Activated naive CD4-positive, alpha-beta T cell treated with anti-CD3 and anti-CD28 coated beads for 36 hours (primary cell): ENCODE measurements at regions not wholly inside any gene's neighbourhood (a gene's known extent, or its start where the extent isn't known, plus 50 kb on each side); places are given as distances from the start of the nearest gene placed in this dataset.
"Not testable (repeated sequence)": the region's sequence is repeated elsewhere in the genome, so short reads cannot be mapped to it uniquely, and the experiment has no call there.

Experiments used
- CTCF ChIA-PET: fragments of 350-600 bp; sonication (Branson Sonifier 250); formaldehyde crosslinking; loops from one replicate; lab custom pipeline; 2021; ENCODE audit warnings: antibody characterized with exemption; lab: Charles Lee
- DNase-seq: peaks from one replicate; pipeline ENCODE4 v3.0.0-alpha.2; 2020
- H3K27ac Mint-ChIP-seq: one replicate; pipeline ENCODE4 v1.8.0; 2021; ENCODE audit warnings: mild to moderate bottlenecking, mixed read lengths
- H3K27me3 Mint-ChIP-seq: one replicate; pipeline ENCODE4 v1.8.0; 2021; ENCODE audit warnings: low read depth, mixed read lengths
- H3K36me3 Mint-ChIP-seq: one replicate; pipeline ENCODE4 v1.8.0; 2021; ENCODE audit warnings: low read depth, mixed read lengths
- H3K4me1 Mint-ChIP-seq: one replicate; pipeline ENCODE4 v1.8.0; 2021; ENCODE audit warnings: low read depth, mixed read lengths
- H3K4me3 Mint-ChIP-seq: one replicate; pipeline ENCODE4 v1.8.0; 2021; ENCODE audit warnings: mild to moderate bottlenecking, moderate library complexity, mixed read lengths
- H3K9me3 Mint-ChIP-seq: one replicate; pipeline ENCODE4 v1.8.0; 2021; ENCODE audit warnings: mixed read lengths
- intact Hi-C: fragments of 100-400 bp; cut with micrococcal nuclease; formaldehyde crosslinking; loops from one replicate; pipeline ENCODE4 v1.15.1; 2023

DNA sequence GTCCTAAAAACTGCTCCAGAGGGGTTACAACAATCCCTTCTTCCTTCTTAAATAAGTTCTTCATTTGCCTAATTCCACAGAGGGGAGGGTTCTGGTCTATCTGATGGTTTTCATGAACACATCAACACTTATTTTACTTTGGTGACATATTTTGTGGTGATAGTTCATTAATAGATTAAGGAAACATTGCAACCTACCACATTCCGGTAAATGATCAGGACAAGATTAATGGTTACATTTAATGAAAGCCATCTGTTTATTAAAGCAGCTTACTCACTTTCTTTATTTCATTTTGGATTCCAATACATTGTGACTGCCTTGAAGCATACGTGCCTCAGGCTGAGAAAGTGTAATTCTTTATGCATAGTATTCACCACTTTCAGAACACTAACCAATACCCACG lies 101.0 kb downstream of the SKIDA1 start:
- Mint-ChIP-seq H3K9me3 (peaks cover 2% of the 10 kb centered on the region), H3K27ac (no peak overlapping the region), H3K4me1 (no peaks in the 10 kb centered on the region), H3K4me3 (no peak overlapping the region), H3K36me3 (no peaks in the 10 kb centered on the region), H3K27me3 (no peaks in the 10 kb centered on the region)
- CTCF ChIA-PET: no interaction called here
- intact Hi-C loops: no loop called here
- DNase-seq: no peak

DNA sequence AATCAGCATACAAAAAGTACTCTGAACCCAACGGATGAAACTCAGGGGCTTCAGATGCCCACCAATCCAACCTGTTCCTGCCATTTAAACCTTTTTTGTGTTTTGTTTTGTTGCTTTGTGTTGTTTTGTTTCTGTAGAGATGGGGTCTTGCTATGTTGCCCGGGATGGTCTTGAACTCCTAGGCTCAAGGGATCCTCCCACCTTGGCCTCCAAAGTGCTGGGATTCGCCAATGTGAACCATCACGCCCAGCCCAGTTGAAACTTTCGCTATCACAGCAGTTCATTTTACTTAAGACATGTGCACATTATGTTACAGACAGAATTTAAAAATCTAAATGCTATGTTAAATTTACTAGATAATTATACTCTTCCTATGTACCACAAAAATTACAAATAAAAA lies 101.6 kb downstream of the SKIDA1 start:
- CTCF ChIA-PET: no interaction called here
- no peak overlapping the region for H3K4me3 Mint-ChIP-seq
- no peaks in the 10 kb centered on the region for H3K27me3 Mint-ChIP-seq
- H3K9me3 Mint-ChIP-seq: peaks cover 2% of the 10 kb centered on the region
- no peaks in the 10 kb centered on the region for H3K4me1 Mint-ChIP-seq
- no peaks in the 10 kb centered on the region for H3K36me3 Mint-ChIP-seq
- H3K27ac Mint-ChIP-seq: no peak overlapping the region
- intact Hi-C loops: no loop called here
- no peak for DNase-seq

DNA sequence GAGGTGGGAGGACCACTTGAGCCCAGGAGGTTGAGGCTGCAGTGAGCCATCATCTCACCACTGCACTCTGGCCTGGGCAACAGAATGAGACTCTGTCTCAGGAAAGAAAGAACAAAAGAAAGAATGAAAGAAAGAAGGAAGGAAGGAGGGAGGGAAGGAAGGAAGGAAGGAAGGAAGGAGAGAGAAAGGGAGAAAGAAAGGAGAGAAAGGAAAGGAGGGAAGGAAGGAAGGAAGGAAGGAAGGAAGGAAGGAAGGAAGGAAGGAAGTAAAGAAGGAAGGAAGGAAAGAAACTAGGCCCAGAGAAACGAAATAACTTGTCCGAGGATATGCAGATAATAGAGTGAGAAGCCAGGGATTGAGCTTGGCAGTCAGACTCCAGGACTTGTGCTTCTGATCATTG lies 102.1 kb downstream of the SKIDA1 start:
- H3K9me3 Mint-ChIP-seq: peaks cover 2% of the 10 kb centered on the region
- H3K27ac Mint-ChIP-seq: no peak overlapping the region
- no peaks in the 10 kb centered on the region for H3K36me3 Mint-ChIP-seq
- intact Hi-C loops: no loop called here
- no peak for DNase-seq
- H3K4me1 Mint-ChIP-seq: no peaks in the 10 kb centered on the region
- no peaks in the 10 kb centered on the region for H3K27me3 Mint-ChIP-seq
- H3K4me3 Mint-ChIP-seq: no peak overlapping the region
- CTCF ChIA-PET: no interaction called here

DNA sequence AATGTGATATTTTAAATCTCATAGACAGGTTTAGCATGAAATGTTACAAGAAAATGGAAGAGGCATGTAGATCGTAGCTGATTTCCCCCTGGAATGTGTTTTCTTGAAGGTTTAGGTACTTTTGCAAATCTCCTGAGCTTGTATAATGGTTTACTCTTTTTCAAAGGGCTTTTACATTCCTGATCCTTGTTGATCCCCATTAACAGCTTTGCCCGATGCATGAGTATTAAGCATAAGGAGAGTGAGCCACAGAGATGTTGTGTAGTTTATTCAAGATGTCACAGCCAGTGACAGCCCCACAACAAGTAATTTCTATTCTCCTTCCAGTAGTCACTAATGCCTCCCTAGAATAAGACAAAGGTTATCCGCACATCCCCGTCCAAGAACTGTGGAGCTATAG lies 103.7 kb downstream of the SKIDA1 start:
- no peaks in the 10 kb centered on the region for H3K36me3 Mint-ChIP-seq
- no peak overlapping the region for H3K4me3 Mint-ChIP-seq
- H3K9me3 Mint-ChIP-seq: no peaks in the 10 kb centered on the region
- DNase-seq: no peak
- CTCF ChIA-PET: interaction anchor here (0.6 to 1.2 kb wide), 2 partner anchors 21 to 144 kb away, joined by 3 to 4 read pairs; no protein-coding TSS in a partner anchor
- intact Hi-C loops: no loop called here
- H3K4me1 Mint-ChIP-seq: no peaks in the 10 kb centered on the region
- no peaks in the 10 kb centered on the region for H3K27me3 Mint-ChIP-seq
- no peak overlapping the region for H3K27ac Mint-ChIP-seq

DNA sequence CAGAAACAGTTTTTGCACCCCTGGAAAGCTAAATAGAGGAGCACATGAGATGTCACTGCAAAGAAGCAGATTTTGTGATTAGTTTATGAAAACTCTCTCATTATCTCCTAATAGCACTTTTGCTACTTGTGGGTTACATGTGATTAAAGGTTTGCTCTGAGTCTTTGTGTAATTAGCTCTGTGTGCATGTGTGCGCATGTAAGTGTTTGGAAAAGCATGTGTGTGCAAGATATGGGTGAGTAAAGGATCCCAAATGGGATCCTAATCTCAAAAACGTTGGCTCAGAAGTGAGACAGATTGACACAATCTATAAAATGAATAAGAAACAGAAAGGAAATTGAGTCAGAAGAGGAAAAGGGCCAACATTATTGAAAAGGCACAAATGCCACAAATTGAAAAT lies 104.5 kb downstream of the SKIDA1 start:
- intact Hi-C loops: no loop called here
- H3K4me3 Mint-ChIP-seq: no peak overlapping the region
- no peaks in the 10 kb centered on the region for H3K9me3 Mint-ChIP-seq
- no peak for DNase-seq
- no peaks in the 10 kb centered on the region for H3K36me3 Mint-ChIP-seq
- CTCF ChIA-PET: interaction anchor here (0.6 to 1.2 kb wide), 3 partner anchors 22 to 405 kb away, joined by 3 to 4 read pairs (median 3); no protein-coding TSS in a partner anchor
- no peaks in the 10 kb centered on the region for H3K27me3 Mint-ChIP-seq
- no peak overlapping the region for H3K27ac Mint-ChIP-seq
- H3K4me1 Mint-ChIP-seq: no peaks in the 10 kb centered on the region

DNA sequence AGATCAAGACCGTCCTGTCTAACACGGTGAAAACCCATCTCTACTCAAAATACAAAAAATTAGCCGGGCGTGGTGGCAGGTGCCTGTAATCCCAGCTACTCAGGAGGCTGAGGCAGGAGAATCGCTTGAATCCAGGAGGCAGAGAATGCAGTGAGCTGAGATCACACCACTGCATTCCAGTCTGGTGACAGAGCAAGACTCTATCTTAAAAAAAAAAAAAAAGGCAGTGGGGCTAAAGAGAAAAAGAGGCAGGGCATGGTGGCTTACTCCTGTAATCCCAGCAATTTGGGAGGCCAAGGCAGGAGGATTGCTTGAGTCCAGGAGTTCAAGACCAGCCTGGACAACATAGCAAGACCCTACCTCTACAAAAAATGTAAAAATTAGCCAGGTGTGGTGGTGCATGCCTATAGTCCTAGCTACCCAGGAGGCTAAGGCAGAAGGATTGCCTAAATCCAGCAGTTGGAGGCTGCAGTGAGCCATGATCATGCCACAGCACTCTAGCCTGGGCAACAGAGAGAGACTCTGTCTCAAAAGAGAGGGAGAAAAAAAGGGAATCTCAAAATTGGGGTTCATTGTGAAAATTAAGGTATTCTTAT lies 106.4 kb downstream of the SKIDA1 start:
- DNase-seq, H3K4me3 Mint-ChIP-seq, intact Hi-C loops, H3K36me3 Mint-ChIP-seq, H3K27me3 Mint-ChIP-seq, H3K4me1 Mint-ChIP-seq, H3K9me3 Mint-ChIP-seq, H3K27ac Mint-ChIP-seq: not testable (repeated sequence)
- CTCF ChIA-PET: interaction anchor here (0.6 kb wide), 1 partner anchor 1255 kb away, joined by 3 read pairs; no protein-coding TSS in a partner anchor

DNA sequence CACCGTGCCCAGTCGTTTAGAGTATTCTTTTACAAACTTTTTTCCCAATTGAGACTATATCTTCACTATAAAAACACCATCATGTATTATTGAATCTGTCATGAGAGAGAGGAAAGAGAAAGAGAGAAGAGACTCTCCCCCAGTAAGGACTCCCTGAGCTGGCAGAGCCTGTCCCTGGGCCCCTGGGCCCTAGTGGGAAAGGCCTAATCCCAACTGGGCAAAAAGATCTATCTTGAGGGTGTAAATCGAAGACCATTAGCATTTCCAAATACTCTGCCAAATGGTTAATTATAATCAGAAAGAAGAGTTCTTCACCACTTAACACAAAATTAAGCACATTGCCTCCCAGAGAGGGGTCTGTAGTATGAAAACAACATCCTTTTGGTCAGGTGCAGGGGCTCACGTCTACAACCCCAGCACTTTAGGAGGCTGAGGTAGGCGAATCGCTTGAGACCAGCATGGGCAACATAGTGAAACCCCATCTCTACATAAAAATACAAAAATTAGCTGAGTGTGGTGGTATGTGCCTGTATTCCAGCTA lies 108.2 kb downstream of the SKIDA1 start:
- Mint-ChIP-seq H3K4me3 (no peak overlapping the region), H3K27ac (no peak overlapping the region), H3K9me3 (no peaks in the 10 kb centered on the region), H3K36me3 (no peaks in the 10 kb centered on the region), H3K27me3 (peaks cover 2% of the 10 kb centered on the region), H3K4me1 (no peaks in the 10 kb centered on the region)
- intact Hi-C loops: no loop called here
- no peak for DNase-seq
- CTCF ChIA-PET: no interaction called here

DNA sequence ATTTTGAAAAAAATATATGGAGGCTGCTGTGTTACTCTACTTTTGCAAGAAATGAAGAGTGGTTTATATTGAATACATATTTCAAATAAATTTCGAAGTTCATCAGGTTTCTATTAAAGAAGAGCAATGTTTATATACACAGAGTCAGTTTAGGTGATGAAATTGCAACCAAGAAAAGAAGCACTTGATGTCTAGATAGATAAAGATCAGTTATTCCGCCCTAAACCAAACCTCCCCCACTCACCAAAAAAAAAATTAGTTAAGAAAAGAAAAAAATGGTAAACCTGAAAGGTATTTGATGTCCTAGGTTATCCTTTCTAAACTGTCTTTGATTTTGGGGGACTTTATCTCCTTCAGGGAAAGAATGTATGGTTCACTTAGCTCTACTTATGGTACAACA lies 111.8 kb downstream of the SKIDA1 start:
- H3K4me3 Mint-ChIP-seq: no peak overlapping the region
- no peaks in the 10 kb centered on the region for H3K9me3 Mint-ChIP-seq
- DNase-seq: no peak
- no peaks in the 10 kb centered on the region for H3K36me3 Mint-ChIP-seq
- no peak overlapping the region for H3K27ac Mint-ChIP-seq
- CTCF ChIA-PET: no interaction called here
- peaks cover 2% of the 10 kb centered on the region for H3K27me3 Mint-ChIP-seq
- intact Hi-C loops: no loop called here
- no peaks in the 10 kb centered on the region for H3K4me1 Mint-ChIP-seq

DNA sequence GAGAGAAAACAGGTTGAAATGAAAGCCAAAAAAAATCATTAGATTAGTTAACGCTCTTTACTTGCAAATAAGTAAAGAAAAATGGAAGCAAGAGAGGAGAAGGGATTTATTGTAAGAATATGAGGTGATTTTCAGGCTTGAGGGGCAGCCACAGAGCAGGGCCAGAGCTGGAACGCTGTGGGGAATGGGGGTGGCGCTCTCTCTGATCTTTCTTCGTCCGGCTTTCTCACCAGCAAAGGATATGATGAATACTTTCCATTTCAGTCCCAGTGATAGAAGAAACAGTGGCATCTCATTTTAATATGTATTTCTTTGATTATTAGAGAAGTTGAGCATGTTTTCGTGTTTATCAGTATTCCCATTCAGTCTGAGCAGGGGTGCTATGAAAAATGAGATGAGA lies 112.2 kb downstream of the SKIDA1 start:
- Mint-ChIP-seq H3K4me1 (no peaks in the 10 kb centered on the region), H3K36me3 (no peaks in the 10 kb centered on the region), H3K27me3 (peaks cover 2% of the 10 kb centered on the region), H3K4me3 (no peak overlapping the region), H3K9me3 (no peaks in the 10 kb centered on the region), H3K27ac (no peak overlapping the region)
- intact Hi-C loops: no loop called here
- DNase-seq: no peak
- CTCF ChIA-PET: no interaction called here

DNA sequence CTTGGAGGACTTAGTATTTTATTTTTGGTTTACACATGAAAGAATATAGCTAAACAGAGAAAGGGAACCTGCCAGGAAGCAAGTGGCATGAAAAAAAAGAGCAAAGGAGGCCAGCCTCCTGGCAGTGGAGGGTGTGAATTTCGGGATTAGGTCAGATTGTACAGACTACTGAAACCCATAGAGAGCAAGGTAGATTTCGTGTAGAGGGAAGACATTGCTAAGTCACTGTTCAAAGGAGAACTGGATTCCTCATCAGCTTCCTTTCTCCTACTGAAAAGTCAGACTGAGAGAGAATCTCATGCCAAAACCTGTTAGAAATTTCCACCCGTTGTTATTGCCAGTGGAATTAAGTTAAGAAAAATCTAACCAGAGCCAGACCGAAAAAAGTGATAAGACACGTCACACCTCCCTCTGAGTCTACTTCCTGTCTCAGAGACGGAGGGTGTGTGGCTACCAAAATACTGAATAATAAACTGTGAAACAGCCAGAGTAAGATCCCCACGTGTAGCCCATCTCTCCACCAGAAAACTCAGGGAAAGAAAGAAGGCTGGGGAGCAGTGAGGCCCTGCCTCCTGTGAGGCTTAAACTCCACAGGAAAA lies 118.8 kb downstream of the SKIDA1 start:
- Mint-ChIP-seq H3K36me3 (no peaks in the 10 kb centered on the region), H3K9me3 (no peaks in the 10 kb centered on the region), H3K4me3 (no peak overlapping the region), H3K27ac (peak overlapping the region; percentile 16), H3K27me3 (no peaks in the 10 kb centered on the region), H3K4me1 (peaks cover 15% of the 10 kb centered on the region)
- peak; percentile 29 for DNase-seq
- CTCF ChIA-PET: no interaction called here
- intact Hi-C loops: no loop called here

DNA sequence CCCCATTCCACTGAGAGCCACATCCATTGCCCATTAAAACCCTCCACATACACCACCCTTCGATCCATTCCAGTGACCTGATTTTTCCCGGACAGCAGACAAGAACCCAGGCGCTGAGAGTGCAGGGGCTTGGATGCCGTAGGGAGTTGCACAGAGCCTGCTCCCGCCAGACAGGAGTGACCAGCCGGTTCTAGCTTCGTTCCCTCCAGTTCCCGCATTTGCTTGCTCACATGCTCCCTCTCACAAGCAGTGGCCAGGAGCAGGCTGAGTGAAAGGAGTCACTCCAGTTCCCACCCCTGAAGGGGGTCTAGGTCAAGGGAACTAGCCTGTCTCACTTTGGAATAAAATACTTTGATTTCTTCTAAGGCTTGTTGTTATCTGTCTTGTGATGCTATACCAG lies 119.5 kb downstream of the SKIDA1 start:
- no peaks in the 10 kb centered on the region for H3K9me3 Mint-ChIP-seq
- H3K27ac Mint-ChIP-seq: no peak overlapping the region
- peaks cover 15% of the 10 kb centered on the region for H3K4me1 Mint-ChIP-seq

DNA sequence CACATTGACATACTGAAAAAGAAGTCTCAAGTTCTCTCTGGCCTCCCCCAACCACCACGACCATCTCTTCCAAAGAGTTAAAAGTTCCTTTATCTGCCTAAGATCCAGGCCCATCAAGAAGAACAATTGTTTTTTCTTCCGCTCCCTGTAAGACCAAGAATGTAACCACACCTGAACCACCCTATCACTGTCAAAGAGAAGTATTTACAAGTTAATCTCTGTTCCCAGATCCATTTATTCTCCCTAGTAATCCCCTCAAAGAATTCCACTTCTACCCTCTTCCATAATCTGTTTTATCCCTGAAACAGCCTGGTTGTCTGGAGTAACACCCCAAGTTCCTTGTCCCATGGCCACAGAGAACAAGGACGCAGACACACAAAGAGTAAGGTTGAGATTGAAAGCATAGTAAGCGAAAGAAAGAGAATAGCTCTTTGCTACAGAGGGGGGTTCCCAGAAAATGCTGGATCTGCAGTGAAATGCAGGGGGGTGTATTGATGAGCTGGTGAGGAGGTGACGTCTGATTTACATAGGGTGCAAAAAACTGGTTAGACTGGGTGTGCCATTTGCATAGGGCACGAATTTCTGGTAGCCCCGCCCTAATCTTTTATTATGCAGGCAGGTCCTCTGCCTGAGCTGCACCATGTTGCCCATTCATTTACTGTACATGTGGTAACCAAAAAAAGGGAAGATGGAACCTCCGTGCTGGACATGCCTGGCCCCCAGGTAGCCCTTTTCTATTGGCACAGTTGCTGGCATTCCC lies 122.0 kb downstream of the SKIDA1 start:
- Mint-ChIP-seq H3K4me3 (no peak overlapping the region), H3K4me1 (peaks cover 15% of the 10 kb centered on the region), H3K27ac (no peak overlapping the region), H3K9me3 (no peaks in the 10 kb centered on the region), H3K36me3 (no peaks in the 10 kb centered on the region), H3K27me3 (peaks cover 2% of the 10 kb centered on the region)
- no peak for DNase-seq
- CTCF ChIA-PET: no interaction called here
- intact Hi-C loops: no loop called here

More for the DNA sequence above, 119.5 kb downstream of the SKIDA1 start:
- Mint-ChIP-seq H3K36me3 (no peaks in the 10 kb centered on the region), H3K27me3 (no peaks in the 10 kb centered on the region), H3K4me3 (no peak overlapping the region)
- CTCF ChIA-PET: no interaction called here
- DNase-seq: no peak
- intact Hi-C loops: no loop called here
